ENCODE measurements at regions not wholly inside any gene's neighbourhood (a gene's known extent, or its start where the extent isn't known, plus 50 kb on each side); places are given as distances from the start of the nearest gene placed in this dataset.

DNA sequence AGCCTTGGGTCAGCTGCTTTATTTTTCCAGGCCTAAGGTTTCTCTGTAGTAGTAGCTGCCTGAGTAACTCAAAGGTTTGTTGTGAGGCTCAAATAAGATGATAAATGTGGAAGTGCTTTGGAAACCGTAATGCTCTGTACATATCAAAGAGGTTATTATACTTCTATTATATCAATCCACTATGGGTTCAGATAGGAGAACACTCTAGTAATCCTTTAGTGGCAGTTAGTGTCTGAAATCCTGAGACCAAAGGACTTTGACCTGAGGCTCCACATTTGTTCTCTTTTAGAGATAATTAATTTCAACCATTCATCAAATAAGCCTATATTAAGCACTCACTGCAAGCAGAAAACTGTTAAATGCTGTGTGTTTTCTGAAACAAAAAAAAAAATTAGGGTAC lies 128.6 kb upstream of the BCL6 start:
- TF ChIP-seq, protein P1, sequence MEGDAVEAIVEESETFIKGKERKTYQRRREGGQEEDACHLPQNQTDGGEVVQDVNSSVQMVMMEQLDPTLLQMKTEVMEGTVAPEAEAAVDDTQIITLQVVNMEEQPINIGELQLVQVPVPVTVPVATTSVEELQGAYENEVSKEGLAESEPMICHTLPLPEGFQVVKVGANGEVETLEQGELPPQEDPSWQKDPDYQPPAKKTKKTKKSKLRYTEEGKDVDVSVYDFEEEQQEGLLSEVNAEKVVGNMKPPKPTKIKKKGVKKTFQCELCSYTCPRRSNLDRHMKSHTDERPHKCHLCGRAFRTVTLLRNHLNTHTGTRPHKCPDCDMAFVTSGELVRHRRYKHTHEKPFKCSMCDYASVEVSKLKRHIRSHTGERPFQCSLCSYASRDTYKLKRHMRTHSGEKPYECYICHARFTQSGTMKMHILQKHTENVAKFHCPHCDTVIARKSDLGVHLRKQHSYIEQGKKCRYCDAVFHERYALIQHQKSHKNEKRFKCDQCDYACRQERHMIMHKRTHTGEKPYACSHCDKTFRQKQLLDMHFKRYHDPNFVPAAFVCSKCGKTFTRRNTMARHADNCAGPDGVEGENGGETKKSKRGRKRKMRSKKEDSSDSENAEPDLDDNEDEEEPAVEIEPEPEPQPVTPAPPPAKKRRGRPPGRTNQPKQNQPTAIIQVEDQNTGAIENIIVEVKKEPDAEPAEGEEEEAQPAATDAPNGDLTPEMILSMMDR (IDR thresholded peaks at IDR 0.05), result no peak
- H3K9me3 ChIP-seq, result no peaks in the 10 kb centered on the region
- no peak overlapping the region for H3K4me3 ChIP-seq (ENCODE audit: low read depth in 1 of 2, low read length in 1 of 2)
- peaks cover 12 to 15% of the 10 kb centered on the region in 2 experiments for H3K4me1 ChIP-seq (ENCODE audit: control insufficient read depth in 1 of 2, insufficient read depth in 1 of 2, low read depth in 1 of 2, low read length in 1 of 2)
- H3K27ac ChIP-seq, result no peak overlapping the region
- H3K36me3 ChIP-seq, result no peaks in the 10 kb centered on the region
- H3K27me3 ChIP-seq, result no peaks in the 10 kb centered on the region

DNA sequence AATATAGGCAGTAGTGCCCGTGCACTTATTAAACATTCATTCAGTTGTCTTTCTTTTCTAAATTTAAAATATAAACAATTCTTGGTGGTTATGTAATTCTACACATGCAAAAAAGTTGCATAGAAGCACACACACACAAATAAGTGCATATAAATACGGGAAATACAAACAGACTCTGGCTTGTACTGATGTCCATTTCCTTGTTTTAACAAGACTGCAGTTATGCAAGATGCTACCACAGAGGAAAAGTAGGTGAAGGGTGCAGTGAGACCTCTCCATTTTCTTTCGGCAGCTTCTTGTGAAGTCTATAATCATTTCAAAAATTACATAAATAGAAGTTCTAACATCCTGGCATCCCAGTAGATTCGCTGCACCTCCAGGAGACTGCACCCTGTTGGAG lies 130.6 kb upstream of the BCL6 start:
- Histone ChIP-seq H3K9me3 (no peaks in the 10 kb centered on the region), H3K4me3 (ENCODE audit: low read depth in 1 of 2, low read length in 1 of 2) (peak overlapping the region in 1 of 2 experiments; percentile 2)

DNA sequence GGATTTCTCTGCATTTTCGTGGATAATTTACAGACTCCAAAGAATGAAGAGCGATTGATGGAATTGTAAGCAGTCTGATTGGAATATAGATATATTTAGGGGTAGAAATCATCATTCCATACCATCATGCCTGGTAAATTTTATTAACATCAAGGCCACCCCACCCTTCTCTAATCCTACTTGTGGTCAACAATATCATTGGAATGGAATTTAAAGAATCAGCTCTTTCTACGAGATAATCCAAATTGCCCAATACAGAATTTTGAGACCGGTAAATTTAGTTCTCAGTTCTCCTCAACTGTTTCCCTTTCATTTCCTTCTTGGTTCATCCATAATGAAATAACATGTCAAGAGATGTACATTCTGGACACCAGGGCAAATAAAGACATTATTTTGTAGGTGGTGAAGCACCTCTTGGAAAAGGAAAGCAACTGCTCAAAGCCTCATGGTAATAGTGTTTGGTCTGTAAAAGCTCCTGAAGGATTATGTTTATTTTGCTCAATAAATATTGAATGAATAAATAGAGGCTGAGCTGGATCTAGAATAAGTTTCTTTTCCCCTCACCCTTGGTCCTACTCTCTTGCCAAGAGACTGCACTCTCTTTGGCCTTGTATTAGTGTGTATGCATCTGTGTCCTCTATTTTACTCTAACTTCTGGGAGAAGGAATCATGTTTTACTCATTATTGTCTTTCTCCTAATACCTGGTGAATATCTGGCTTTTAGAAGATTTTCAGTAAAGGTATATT lies 133.7 kb upstream of the BCL6 start:
- Histone ChIP-seq H3K36me3 (no peaks in the 10 kb centered on the region), H3K27ac (no peak overlapping the region), H3K4me1 (ENCODE audit: control insufficient read depth in 1 of 2, insufficient read depth in 1 of 2, low read depth in 1 of 2, low read length in 1 of 2) (peaks cover 12 to 15% of the 10 kb centered on the region in 2 experiments), H3K4me3 (ENCODE audit: low read depth in 1 of 2, low read length in 1 of 2) (no peak overlapping the region), H3K9me3 (no peaks in the 10 kb centered on the region), H3K27me3 (no peaks in the 10 kb centered on the region)
- TF ChIP-seq, protein P1 (IDR thresholded peaks at IDR 0.05), result no peak

More for the DNA sequence above, 130.6 kb upstream of the BCL6 start:
- Histone ChIP-seq H3K36me3 (no peaks in the 10 kb centered on the region), H3K4me1 (ENCODE audit: control insufficient read depth in 1 of 2, insufficient read depth in 1 of 2, low read depth in 1 of 2, low read length in 1 of 2) (peaks cover 12 to 15% of the 10 kb centered on the region in 2 experiments), H3K27me3 (no peaks in the 10 kb centered on the region), H3K27ac (peak overlapping the region; percentile 76)
- TF ChIP-seq, protein P1 (IDR thresholded peaks at IDR 0.05), result no peak

DNA sequence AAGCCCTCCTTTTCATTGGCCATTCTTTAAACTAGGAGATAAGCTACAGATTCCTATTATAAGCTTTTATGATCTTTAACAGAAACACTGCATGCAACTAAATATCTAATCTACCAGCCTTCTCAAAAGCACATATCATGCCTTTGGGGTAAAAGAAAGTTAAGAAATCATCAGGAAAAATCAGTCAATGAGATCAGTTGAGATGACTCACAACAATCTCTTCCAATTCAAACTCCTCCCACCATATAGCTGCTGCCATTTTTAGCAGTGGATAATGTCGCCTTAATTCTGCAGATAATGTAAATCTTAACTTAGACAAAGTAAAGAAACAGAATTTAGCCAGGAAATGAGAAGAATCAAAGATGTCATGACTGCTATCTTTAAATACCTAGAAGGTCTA lies 135.2 kb upstream of the BCL6 start:
- TF ChIP-seq, protein P1 (IDR thresholded peaks at IDR 0.05), result no peak
- H3K4me1 ChIP-seq (ENCODE audit: control insufficient read depth in 1 of 2, insufficient read depth in 1 of 2, low read depth in 1 of 2, low read length in 1 of 2), result peaks cover 15 to 17% of the 10 kb centered on the region in 2 experiments
- H3K27me3 ChIP-seq, result no peaks in the 10 kb centered on the region
- H3K27ac ChIP-seq, result no peak overlapping the region
- H3K9me3 ChIP-seq, result no peaks in the 10 kb centered on the region
- no peak overlapping the region for H3K4me3 ChIP-seq (ENCODE audit: low read depth in 1 of 2, low read length in 1 of 2)
- H3K36me3 ChIP-seq, result no peaks in the 10 kb centered on the region

DNA sequence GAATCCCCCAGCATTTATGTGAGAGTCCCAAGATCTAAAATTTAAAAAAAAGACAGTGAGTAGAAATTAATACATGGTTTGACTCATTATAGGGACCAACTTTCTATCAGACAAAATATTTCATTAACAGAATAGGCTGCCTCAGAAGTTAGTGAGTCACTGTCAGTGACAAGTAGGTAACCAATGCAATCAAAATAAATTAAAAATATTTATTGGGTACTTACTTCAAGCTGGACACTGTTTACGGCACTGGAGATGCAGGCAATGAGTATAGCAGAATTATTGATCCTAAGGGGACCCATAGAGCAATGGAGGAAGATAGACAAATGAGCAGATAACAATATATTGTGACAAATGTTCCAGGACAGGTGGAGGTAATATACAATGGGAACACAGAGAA lies 135.6 kb upstream of the BCL6 start:
- no peak overlapping the region for H3K4me3 ChIP-seq (ENCODE audit: low read depth in 1 of 2, low read length in 1 of 2)
- no peak overlapping the region for H3K27ac ChIP-seq
- H3K9me3 ChIP-seq, result no peaks in the 10 kb centered on the region
- H3K27me3 ChIP-seq, result no peaks in the 10 kb centered on the region
- peaks cover 15 to 17% of the 10 kb centered on the region in 2 experiments for H3K4me1 ChIP-seq (ENCODE audit: control insufficient read depth in 1 of 2, insufficient read depth in 1 of 2, low read depth in 1 of 2, low read length in 1 of 2)
- TF ChIP-seq, protein P1 (IDR thresholded peaks at IDR 0.05), result no peak
- H3K36me3 ChIP-seq, result no peaks in the 10 kb centered on the region

All from neutrophil (primary cell).